IPS DF 19.7 (cell line): ENCODE measurements at regions not wholly inside any gene's neighbourhood (a gene's known extent, or its start where the extent isn't known, plus 50 kb on each side); places are given as distances from the start of the nearest gene placed in this dataset.

Source experiments
- DNase-seq: peaks from one replicate; pipeline ENCODE4 v3.0.0-alpha.2; 2013; ENCODE audit warnings: low read depth, low spot score

DNA sequence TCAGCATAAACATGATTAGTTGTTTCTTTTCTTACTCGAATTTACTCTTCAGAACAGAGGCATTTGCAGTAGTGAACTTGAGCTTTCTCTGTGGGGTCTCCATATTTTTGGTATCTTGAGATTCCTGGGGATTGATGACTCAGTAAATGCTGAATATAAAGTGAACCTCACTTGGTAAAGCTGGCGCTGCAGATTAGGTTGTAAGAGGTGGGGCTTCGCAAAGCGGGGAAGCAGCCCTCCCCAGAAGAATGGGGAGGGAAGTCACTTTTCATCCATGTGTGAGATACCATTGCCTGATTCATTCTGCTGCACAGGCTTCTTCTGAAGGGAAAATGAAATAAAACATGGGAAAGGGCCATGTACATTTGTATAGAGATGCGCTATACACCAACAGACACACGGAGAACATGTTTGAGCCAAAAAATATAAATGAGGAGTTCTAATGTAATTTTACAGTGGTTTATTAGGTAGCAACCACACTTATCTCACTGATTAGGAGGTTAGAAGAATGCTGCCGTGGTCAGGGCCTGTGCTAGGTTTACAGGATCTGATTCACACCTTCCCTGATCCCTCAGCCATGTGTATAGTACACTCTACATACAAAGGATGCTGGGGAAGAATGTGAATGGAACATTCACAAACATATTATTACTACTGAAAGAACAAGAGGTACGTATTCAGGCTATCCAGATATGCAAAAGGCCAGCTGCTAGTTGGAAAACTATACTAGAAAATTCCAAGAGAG, 63.5 kb downstream of the DNTTIP2 start:
- DNase-seq, result no peak

DNA sequence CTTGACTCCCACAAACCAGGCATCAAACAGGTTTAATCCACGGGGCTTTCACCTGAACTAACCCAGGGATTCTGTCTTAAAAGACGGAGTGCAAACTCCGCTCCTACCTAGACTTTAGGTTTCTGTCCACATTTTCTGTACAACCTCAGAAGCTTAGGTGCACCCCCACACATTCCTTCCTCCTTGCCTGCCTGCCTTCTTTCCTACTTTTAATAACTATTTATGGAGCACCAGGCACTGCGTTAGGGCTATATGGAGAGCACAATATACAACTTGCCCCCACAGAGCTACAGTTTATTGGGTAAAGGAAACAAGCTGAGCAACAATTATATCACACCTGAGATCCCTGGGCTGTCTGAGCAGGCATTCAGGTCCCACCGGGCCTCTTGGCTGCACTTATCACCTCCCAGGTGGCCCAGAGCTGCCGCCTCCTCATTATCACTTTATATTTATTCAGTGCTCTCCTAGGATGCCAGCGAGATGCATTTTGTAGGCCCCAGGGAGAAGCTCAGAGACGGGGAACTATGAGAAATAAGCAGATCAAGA, 64.1 kb downstream of the DNTTIP2 start:
- DNase-seq, result no peak

GRCh38 chr1:93814059-93814794, 64.8 kb downstream of the DNTTIP2 start:
- peak; percentile 78 for DNase-seq

DNA sequence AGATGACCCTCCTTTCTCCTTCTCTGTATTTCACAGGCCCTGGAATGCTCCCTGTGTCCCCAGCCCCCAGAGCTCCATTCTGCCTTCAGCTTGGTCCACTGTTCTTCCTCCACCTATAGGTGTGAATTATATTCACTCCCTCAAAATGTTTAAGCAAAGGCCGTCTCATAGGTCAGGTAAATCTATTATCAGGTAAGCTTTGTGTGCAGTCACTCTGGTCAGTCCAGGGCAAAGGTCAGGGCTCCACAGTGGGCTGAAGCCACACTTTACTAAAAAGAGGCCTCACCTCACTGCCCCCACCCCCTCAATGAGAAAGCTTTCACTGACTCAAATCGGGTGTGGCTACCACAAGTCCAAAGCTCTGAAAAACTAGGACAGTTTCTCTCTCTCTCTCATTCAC, 65.9 kb downstream of the DNTTIP2 start:
- DNase-seq, result no peak

GRCh38 chr1:93811326-93812065, 67.5 kb downstream of the DNTTIP2 start:
- no peak for DNase-seq

GRCh38 chr1:93810316-93810715, 68.7 kb downstream of the DNTTIP2 start:
- no peak for DNase-seq

GRCh38 chr1:93808871-93809270, 70.1 kb downstream of the DNTTIP2 start:
- no peak for DNase-seq

- DNase-seq, result no peak
These were observed 71.6 kb downstream of the DNTTIP2 start for GRCh38 chr1:93807311-93807930.

GRCh38 chr1:93805027-93805610, 73.9 kb downstream of the DNTTIP2 start:
- no peak for DNase-seq

GRCh38 chr1:93804412-93804811, 74.6 kb downstream of the DNTTIP2 start:
- DNase-seq, result no peak

GRCh38 chr1:93801471-93801870, 77.5 kb downstream of the DNTTIP2 start:
- DNase-seq, result no peak

- DNase-seq, result no peak
These were observed 78.2 kb downstream of the DNTTIP2 start for GRCh38 chr1:93800856-93801255.

GRCh38 chr1:93798291-93798690, 80.7 kb downstream of the DNTTIP2 start:
- no peak for DNase-seq

GRCh38 chr1:93784538-93784937, 94.5 kb downstream of the DNTTIP2 start:
- DNase-seq, result no peak

DNA sequence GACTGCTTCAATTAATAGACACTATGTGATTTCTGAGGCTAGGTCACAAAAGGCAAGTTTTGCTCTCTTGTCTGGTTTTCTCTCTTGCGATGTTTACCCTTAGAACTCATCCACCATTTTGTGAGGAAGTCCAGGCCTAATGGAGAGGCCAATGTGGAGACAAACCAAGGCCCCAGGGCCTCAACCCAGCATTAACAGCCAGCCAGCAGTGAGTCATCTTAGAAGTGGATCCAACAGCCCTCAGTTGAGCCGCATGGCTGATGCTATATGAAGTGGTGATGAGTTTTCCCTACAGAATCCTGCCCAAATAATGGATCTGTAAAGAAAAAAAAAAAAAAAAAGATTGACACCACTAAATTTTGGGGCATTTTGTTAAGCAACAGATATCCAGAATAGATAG, 95.1 kb downstream of the DNTTIP2 start:
- DNase-seq, result no peak

GRCh38 chr1:93779540-93780165, 98.0 kb upstream of the BCAR3 start:
- no peak for DNase-seq

- no peak for DNase-seq
These were observed 96.8 kb upstream of the BCAR3 start for GRCh38 chr1:93778457-93778856.

DNA sequence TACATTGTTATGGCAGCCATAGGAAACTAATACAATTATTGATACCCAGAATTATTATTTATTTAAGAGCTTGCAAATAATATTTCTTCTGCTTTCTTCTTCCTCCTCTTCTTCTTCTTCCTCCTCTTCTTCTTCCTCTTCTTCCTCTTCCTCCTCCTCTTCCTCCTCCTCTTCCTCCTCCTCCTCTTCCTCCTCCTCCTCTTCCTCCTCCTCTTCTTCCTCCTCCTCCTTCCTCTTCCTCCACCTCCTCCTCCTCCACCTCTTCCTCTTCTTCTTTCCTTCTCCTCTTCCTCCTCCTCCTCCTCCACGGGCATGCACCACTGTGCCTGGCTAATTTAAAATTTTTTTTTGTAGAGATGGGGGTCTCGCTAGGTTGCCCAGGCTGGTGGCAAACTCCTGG, 95.6 kb upstream of the BCAR3 start:
- DNase-seq, result no peak

- no peak for DNase-seq
These were observed 95.1 kb upstream of the BCAR3 start for GRCh38 chr1:93776728-93777127.

GRCh38 chr1:93775224-93775623, 93.6 kb upstream of the BCAR3 start:
- DNase-seq, result no peak

DNA sequence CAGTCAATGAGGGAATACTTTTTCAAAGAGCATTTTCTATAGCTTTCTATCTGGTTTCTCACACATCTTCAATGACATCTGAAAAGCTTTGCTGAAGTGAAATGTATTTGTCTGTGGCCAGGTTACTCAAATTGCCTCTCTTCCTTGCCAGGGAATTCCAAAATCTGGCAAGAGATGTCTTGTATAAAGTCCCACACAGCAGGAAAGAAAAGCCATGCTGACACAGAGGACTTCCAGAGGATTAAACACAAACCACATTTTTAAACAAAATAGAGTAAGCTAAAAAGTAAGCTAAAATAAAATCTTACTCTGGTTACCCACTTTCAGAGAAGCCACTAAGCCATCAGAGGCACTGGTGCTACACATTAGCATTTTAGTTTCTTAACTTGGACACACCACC, 93.1 kb upstream of the BCAR3 start:
- DNase-seq, result no peak
